ENCODE measurements at regions not wholly inside any gene's neighbourhood (a gene's known extent, or its start where the extent isn't known, plus 50 kb on each side); places are given as distances from the start of the nearest gene placed in this dataset.

- POLR2A ChIA-PET, result no interaction called here
- no peak for DNase-seq (ENCODE audit: low spot score)
- Histone ChIP-seq H3K79me2 (ENCODE audit: insufficient read depth, low read depth, low read length) (no peaks in the 10 kb centered on the region), H3K9me2 (ENCODE audit: insufficient read depth, low read length) (no peaks in the 10 kb centered on the region), H2AFZ (ENCODE audit: low read length) (no peak overlapping the region), H3K4me1 (ENCODE audit: insufficient read depth, low read length, poor library complexity, severe bottlenecking) (no peaks in the 10 kb centered on the region), H3K4me3 (ENCODE audit: low read depth, low read length, poor library complexity, severe bottlenecking) (no peak overlapping the region), H3K36me3 (ENCODE audit: insufficient read depth, low read length) (no peaks in the 10 kb centered on the region), H3K27ac (ENCODE audit: low read depth, low read length, poor library complexity, severe bottlenecking) (no peak overlapping the region), H3K4me2 (ENCODE audit: low read length) (no peak overlapping the region), H4K20me1 (ENCODE audit: insufficient read depth, low read length) (no peaks in the 10 kb centered on the region), H3K9me3 (ENCODE audit: low read length) (no peaks in the 10 kb centered on the region)
- TF ChIP-seq EZH2phosphoT487 (IDR thresholded peaks at IDR 0.05; ENCODE audit: borderline replicate concordance, low read depth, low read length) (no peak), CTCF (conservative IDR thresholded peaks at IDR 0.05; ENCODE audit: low read length) (no peak)
- CTCF ChIA-PET (ENCODE audit: unreplicated experiment), result no interaction called here
- intact Hi-C loops (cut with micrococcal nuclease; ENCODE audit: unreplicated experiment), result no loop called here
- no TSS peak for BruUV-seq (replicated peaks)
These were observed 150.9 kb downstream of the RPLP1 start for GRCh38 chr15:69603369-69604071.

GRCh38 chr15:69604072-69604411 is 151.4 kb downstream of the RPLP1 start:
- intact Hi-C loops (cut with micrococcal nuclease; ENCODE audit: unreplicated experiment), result no loop called here
- no TSS peak for BruUV-seq (replicated peaks)

More at GRCh38 chr15:69604072-69604411, 151.4 kb downstream of the RPLP1 start:
- no peak for DNase-seq (ENCODE audit: low spot score)
- Histone ChIP-seq H3K4me2 (ENCODE audit: low read length) (no peak overlapping the region), H3K27ac (ENCODE audit: low read depth, low read length, poor library complexity, severe bottlenecking) (no peak overlapping the region), H3K9me2 (ENCODE audit: insufficient read depth, low read length) (no peaks in the 10 kb centered on the region), H2AFZ (ENCODE audit: low read length) (no peak overlapping the region), H3K4me3 (ENCODE audit: low read depth, low read length, poor library complexity, severe bottlenecking) (no peak overlapping the region), H4K20me1 (ENCODE audit: insufficient read depth, low read length) (no peaks in the 10 kb centered on the region), H3K79me2 (ENCODE audit: insufficient read depth, low read depth, low read length) (no peaks in the 10 kb centered on the region), H3K9me3 (ENCODE audit: low read length) (no peaks in the 10 kb centered on the region), H3K4me1 (ENCODE audit: insufficient read depth, low read length, poor library complexity, severe bottlenecking) (no peaks in the 10 kb centered on the region), H3K36me3 (ENCODE audit: insufficient read depth, low read length) (no peaks in the 10 kb centered on the region)
- POLR2A ChIA-PET, result no interaction called here
- TF ChIP-seq EZH2phosphoT487 (IDR thresholded peaks at IDR 0.05; ENCODE audit: borderline replicate concordance, low read depth, low read length), result no peak
- TF ChIP-seq CTCF (conservative IDR thresholded peaks at IDR 0.05; ENCODE audit: low read length), result 0 out of 2 replicates have a peak, but pooled peaks have one; percentile 26
- CTCF ChIA-PET (ENCODE audit: unreplicated experiment), result no interaction called here
